GM12878 (cell line): ENCODE measurements at regions not wholly inside any gene's neighbourhood (a gene's known extent, or its start where the extent isn't known, plus 50 kb on each side); places are given as distances from the start of the nearest gene placed in this dataset.
"Not testable (repeated sequence)": the region's sequence is repeated elsewhere in the genome, so short reads cannot be mapped to it uniquely, and the experiment has no call there.

Experiments used
- GABPA ChIP-seq: IDR thresholded peaks from 2 replicates; pipeline ENCODE4 v1.6.1; 2014; ENCODE audit warnings: antibody characterized with exemption, low read depth, mild to moderate bottlenecking, inconsistent platforms
- HDGF ChIP-seq: fragments of 450-650 bp; IDR thresholded peaks from 2 replicates; pipeline ENCODE4 v1.6.1; 2016; ENCODE audit warnings: antibody characterized with exemption
- MEF2A ChIP-seq: IDR thresholded peaks from 2 replicates; pipeline ENCODE4 v1.6.1; 2011; ENCODE audit warnings: low read depth, mild to moderate bottlenecking, low read length, moderate library complexity; ENCODE audit not compliant: insufficient read depth
- NFYB ChIP-seq: IDR thresholded peaks from 2 replicates; pipeline ENCODE4 v1.6.1; 2011; ENCODE audit warnings: low read depth, mild to moderate bottlenecking, low read length, improper control_type of control experiment, moderate library complexity; ENCODE audit not compliant: insufficient read depth
- RFX5 ChIP-seq: IDR thresholded peaks from 2 replicates; pipeline ENCODE4 v1.6.1; 2011; ENCODE audit warnings: low read depth, low read length, improper control_type of control experiment
- YY1 ChIP-seq: IDR thresholded peaks from 2 replicates; pipeline ENCODE4 v1.6.1; 2011; ENCODE audit warnings: low read depth, mild to moderate bottlenecking, low read length
- ZNF24 ChIP-seq: fragments of 450-650 bp; IDR thresholded peaks from 2 replicates; pipeline ENCODE4 v1.6.1; 2017; ENCODE audit warnings: antibody characterized with exemption, mild to moderate bottlenecking

DNA sequence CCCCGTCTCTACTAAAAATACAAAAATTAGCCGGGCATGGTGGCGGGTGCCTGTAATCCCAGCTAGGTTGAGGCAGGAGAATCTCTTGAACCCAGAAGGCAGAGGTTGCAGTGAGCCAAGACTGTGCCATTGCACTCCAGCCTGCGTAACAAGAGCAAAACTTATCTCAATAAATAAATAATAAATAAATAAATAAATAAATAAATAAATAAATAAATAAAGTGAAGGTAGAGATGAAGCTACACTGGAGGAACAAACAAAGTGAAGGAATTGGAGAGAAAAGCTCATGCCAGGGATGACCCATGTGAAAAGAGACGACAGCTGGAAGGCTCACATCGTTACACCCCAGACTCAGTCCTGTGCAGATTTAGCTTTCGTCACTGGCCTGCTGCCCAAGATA is 157.3 kb upstream of the ARHGAP28 start:
- TF ChIP-seq RFX5, GABPA, YY1, MEF2A, NFYB, HDGF, ZNF24: not testable (repeated sequence)
